HG02642 (cell line): ENCODE measurements at regions not wholly inside any gene's neighbourhood (a gene's known extent, or its start where the extent isn't known, plus 50 kb on each side); places are given as distances from the start of the nearest gene placed in this dataset.
"Not testable (repeated sequence)": the region's sequence is repeated elsewhere in the genome, so short reads cannot be mapped to it uniquely, and the experiment has no call there.

ENCODE experiments used
- ATAC-seq: cut with Tn5 transposase; IDR thresholded peaks from one replicate; pipeline ENCODE4 v1.9.1; 2021; ENCODE audit warnings: mild to moderate bottlenecking; ENCODE audit not compliant: unreplicated experiment, poor library complexity

DNA sequence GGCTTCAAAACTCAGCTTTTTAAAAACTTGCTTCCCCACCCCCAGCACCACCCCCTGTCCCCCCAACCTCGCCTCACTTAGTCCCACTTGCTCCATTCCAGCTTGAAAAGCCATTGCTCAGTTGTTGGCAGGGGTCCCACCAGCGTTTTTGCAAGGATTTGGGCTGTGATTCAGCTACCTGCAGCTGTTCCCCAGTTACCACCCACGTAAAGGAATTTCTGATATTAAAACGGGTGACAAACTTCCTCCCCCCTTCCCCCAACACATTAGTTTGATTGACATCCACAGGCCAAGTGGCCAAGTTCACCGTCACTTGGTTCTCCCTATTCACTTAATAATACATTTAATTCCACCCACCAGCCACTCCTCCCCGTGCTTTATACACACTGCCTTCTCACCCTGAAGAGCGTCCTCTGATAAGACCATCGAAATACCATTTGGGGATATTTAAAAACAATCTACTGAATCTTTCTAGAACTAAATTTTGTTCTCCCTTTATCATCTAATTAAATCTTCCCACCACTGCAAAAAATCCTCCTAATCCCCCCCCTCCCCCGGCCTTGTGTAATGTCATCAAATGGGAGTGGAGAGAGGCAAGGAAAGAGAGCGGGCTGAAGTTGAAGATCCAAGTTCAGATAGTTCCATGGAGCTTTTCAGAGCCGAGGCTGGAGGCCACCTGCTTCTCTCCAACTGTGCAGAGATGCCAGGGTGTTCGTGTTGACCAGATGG is 55.1 kb downstream of the SOX9 start:
- ATAC-seq = no peak

DNA sequence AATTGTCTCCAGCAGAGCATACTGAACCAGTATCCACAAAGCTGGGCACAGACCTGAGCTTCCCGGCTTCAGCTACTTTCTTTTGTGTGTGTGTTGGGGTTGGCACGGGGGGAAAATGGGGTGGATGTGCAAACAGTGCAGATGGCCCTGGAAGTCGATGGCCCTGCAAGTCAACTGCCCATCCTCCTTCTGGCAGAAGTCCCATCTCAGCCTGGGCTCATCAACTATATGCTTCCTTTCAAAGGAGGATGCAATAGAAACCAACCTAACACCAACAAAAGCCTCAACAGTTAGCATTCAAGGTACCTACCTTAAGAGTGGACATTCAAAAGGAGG is 55.7 kb downstream of the SOX9 start:
- ATAC-seq = no peak

DNA sequence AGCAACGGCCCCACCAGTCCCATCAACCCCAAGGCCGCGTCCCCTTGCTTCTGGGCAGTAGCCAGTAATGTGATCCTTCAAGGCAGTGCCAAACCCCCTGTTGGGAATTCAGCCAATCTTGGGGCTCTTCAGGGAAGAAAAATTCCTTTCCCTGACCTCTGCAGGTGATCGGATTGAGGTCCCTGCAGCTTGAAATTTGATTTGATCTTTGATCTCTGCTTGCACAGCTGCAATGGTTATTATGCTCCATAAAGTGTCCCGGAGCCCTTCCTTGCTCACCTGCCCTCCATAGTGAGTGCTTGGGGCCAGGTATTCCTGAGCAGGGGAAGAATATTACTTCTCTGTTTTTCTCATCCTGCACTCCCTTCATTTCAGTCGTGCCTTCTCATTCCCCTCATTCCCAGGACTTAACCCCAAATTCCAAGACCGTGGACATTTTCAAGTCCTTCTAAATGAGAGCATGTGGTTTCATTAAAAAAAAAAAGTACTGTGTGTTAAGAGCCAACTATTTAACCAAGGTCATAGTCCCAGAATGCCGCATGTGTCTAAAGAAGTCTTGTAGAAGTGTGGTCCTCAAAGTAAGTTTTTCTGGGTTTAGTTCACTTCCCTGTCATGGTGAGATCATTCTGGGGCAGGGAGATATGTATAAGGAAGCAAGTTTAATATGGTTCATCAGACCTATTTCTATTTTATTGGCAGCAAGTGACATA is 56.3 kb downstream of the SOX9 start:
- no peak for ATAC-seq

DNA sequence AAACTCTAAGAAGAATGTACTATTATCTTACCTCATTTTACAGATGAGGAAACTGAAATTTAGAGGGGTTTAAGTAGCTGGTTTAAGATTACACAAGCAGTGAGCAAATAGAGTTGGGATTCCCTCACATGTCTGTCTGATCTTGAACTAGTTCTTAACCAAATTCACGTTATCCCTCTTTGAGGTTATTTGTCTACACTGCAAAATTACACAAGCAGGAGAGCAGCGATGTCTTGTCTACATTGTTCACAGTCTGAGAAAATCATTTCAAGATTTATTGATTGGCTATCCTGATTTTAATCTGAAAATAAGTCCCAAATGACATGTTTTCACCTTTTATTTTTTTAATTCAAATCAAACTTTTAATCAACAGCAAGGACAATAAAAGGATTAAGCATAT is 56.9 kb downstream of the SOX9 start:
- ATAC-seq = no peak

DNA sequence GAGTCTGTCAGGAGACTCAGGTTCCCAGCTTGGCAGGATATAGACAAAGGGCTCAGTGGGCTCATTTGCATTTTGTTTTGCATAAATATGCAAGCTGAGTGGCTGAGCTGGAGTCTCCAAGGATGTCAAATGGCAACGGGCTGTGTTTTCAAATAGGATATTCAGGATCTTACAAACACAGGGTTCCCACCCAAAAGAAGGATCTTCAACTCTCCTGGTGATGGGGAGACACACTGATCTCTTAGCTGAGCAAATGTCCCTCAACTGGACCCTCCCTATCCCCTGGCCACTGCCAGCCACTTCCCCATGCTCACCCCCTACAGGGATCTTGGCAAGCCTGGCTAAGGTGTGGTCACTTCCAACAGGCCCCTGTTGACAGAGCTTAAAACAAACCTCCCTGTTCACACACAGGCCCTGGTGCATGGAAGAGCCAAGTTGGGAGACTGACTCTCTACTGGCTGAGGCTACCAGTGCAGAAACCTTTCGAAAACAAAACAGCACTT is 61.6 kb downstream of the SOX9 start:
- ATAC-seq = no peak

DNA sequence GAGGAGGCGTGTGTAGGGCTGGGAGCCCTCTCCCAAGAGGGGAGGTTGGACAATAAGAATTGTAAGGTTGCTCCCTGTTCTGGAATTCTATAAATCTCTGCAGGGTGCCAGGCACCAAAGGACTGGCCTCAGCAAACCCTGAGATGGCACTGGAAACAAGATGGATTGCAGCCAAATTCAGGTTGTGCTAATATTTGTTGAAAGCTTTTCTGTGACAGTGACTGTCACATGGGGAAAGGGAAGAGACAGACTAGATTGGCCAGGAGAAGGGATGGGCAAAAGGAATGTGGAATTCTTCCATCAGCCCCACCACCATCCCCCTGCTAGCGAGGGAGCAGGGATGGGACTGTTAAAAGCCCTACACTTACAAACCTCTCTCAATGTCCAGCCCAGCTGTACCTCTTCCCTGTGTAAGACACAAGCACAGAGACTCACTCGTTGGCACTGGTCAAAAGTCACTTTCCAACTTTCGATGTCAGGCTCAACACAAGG is 62.4 kb downstream of the SOX9 start:
- no peak for ATAC-seq

DNA sequence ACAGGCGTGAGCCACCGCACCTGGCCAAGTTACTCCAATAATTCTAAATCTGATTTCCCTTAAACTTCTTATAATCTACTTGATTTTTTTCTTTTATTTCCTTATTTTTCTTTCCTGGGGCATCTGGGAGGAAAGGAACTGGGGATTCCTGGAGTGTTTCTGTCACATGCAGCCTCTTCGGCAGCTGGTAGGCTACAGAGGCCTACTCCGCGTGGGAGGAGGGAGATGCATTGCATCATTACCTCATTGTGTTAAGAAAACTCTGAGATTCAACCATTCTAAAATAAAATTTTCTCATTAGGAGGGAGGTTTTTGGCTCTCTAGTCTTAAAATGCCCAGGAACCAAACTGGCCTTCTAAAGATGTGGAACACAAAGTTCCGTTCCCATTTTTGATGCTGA is 64.0 kb downstream of the SOX9 start:
- ATAC-seq = no peak

DNA sequence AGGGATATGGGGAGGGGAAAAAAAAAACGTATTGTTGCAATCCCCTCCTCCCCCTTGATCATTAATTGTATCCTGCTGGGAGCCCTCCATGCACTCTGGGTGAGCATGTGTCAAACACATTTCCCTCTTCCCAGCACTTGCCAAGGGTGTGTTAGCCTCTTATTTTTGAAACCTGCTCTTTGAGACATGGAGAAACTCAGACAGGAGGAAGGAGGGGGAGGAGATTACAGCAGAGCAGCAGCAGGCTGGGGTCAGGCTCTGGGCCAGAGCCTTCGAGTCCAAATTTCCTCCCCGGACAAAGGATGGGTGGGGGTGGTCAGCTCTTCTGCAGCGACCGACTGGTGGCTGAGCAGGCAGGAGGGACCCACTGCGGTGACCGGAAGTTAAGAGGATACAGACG is 64.7 kb downstream of the SOX9 start:
- no peak for ATAC-seq

DNA sequence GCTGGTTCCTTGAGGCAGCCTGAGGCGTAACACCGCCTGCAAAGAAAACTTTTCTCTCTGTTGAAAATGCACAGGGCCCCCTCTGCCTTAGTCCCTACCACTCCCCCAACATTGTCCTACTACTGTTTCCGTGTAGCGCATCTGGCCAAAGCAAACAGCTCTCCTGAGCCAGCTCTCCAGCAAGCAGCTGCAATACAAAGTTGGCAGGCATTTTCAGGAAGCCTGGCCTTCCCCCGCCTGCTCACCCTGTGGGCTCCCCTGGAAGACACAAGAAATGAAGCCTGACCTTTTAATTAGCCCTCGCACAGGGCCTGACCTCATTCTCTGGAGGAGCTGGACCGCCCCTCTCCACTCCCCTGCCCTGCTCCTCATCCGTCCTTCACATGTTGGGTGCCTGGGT is 66.7 kb downstream of the SOX9 start:
- no peak for ATAC-seq

DNA sequence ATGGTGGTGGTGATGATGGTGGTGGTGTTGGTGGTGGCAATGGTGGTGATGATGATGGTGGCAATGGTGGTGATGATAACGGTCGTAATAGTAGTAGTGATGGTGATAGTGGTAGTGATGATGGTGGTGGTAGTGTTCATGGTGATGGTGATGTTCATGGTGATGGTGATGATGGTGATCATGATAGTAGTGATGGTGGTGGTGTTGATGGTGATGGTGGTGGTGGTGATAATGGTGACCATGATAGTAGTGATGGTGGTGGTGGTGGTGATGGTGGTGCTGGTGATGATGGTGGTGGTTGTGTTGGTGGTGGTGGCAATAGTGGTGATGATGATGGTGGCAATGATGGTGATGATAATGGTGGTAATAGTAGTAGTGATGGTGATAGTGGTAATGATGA is 68.0 kb downstream of the SOX9 start:
- no peak for ATAC-seq

DNA sequence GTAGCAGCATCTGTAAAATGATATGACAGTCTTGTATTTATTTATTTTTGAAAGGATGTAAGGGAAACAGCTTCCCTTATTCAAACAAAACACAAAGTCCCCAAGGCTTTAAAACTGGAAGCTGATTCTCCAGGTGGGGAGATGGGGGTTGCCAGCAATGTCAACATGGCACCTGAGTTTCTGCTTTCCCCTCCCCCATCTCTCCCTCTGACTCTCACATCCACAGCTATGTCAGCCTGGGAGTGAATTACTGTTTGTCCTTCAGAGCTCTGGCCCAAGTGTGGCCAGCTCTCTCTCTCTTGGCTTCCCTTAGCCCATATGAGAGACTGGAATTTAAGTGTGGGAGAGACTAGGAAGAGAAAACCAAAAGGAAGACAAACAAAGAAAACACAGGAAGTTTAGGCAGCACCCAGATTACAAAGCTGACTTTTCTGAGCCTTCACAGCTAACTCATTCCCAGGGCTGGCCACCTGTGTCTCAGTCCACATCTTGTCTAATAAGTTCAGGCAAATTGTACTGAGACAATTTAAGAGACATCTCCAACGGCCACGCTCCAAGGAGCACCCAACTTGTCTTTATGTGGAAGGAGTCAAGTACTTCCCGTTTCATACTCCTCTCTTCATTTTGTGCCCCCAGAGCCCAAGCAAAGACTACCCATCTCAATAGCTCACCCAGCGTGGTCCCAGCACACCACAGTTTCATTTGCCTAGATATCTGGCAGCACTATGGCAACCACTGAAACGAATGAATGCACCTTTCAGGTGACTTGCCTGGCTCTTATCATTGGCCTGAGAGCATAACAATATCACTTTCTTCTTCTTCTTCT is 69.2 kb downstream of the SOX9 start:
- ATAC-seq = no peak

DNA sequence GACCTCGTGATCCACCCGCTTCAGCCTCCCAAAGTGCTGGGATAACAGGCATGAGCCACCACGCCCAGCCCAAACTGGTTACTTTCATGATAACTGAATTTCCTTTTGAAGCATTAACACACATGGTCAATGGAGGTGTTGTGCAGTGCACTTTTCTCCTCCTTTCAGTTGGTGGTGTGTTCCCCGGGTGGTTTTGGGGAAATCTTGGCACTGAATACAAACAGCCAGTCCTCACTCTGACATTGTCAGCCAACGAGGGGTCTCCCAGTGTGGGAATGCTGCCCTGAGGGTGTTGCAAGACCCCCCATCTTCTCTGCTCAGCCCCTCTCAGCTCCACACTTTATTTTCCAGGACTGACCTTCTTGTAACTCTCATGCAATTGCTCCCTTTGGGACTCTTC is 70.5 kb downstream of the SOX9 start:
- ATAC-seq = no peak

DNA sequence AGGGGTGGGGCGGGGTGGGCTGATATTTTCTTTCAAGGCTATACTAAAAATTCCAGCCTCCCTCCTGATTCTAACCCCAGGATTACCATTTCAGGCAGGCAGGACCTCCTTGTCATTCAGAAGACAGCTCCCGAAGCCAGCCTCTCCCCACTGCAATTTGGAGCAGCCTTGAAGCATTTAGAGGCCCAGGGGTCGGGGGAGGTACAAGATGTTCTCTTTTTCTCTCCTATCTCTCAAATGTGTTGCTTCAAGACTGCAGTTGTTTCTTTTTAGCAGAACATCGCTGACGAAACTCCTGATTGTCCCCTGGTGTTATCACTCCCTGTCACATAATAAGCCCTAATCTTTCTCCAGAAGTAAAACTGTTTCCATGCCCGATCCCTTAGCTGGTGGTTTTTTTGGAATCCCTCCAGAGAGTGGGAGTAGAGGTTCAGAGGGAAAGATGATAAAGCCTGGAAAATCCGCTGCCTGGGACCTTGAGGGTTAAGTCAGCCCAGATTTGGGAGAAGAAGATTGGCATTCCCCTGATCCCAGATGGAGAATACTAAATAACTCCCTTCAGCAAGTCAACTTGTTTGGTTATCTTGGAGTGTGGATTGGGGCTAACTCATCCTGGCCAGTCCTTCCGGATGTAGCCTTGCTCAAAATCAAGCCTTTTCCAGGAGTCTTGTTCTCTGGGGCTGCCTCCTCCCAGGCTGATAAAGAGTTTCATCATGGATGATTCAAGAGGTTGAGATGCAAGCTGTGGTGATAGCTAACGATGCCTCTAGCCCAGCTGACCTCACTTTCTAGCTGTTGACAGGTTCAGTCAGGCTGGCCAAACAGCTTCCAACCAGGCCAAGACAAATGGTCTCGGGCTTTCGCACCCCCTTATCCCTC is 71.3 kb downstream of the SOX9 start:
- no peak for ATAC-seq

DNA sequence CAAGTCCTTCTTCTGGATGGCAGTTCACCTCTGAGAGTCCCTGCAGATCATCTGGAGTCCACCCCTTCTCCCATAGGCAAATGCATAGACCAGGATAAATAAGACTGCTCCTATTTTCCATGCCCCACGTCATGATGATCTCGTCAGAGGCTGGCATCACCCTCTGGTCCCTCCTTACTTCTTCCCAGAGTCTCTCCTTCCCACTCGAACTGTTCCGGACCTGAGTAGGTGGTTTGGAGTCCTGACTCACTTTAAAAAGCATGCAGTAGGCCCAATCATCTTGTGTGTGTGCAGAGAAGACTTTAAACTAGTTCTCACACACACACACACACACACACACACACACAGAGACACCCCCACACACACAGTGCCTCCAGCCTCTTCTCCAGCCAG is 72.0 kb downstream of the SOX9 start:
- no peak for ATAC-seq

DNA sequence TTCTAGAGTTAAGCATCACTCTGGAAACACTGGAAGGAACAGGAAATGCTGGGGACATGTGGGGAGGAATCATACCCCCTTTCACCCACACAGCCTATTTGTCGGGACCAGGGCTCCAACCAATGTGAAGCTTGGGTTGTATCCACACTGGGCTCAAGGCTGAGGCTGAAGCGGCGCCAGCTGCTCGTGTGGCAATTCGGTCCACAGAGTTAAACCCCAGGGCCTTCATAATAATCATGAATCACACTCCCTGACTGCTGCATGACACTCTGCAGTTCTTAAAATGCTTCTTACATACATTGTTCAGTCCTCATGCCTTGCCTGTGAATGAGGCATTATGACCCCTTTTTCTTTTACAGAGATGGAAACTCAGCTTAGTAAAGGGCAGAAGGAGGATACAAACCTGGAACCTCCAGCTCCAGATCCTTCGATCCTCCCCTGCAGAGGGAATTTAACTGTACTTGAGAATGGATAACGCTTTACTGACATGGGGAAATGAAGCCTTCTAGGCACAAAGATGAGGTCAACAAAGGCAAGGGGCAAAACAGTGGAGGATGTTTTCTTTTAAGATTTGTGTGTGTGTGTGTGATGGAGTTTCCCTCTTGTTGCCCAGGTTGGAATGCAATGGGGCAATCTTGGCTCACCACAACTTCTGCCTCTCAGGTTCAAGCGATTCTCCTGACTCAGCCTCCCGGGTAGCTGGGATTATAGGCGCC is 72.7 kb downstream of the SOX9 start:
- ATAC-seq = no peak

DNA sequence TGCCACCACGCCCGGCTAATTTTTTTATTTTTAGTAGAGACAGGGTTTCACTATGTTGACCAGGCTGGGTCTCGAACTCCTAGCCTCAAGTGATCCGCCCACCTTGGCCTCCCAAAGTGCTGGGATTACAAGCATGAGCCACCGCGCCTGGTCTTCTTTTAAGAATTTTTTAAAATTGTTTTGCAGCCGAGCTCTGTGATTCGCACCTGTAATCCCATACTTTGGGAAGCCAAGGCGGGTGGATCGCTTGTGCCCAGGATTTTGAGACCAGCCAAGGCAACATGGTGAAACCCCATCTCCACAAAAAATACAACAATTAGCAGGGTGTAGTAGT is 73.3 kb downstream of the SOX9 start:
- ATAC-seq = not testable (repeated sequence)

DNA sequence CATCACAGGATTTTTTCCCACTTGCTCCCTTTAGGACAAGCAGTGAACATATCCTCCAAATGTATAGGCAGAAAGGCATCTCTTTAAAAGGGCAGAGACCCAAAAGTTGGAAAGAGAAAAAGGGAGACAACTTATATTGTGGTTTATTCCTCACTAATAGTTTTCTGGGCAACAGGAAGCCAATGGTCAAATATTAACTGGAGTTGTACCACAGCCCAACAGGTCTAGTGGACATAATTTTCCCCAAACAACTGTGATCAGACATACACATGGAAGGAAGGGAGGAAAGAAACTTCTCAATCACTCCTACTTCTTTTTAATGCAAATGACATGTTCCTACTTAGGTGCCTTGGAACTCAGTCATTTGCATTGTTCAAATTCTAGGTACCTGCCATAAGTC is 78.4 kb downstream of the SOX9 start:
- no peak for ATAC-seq

DNA sequence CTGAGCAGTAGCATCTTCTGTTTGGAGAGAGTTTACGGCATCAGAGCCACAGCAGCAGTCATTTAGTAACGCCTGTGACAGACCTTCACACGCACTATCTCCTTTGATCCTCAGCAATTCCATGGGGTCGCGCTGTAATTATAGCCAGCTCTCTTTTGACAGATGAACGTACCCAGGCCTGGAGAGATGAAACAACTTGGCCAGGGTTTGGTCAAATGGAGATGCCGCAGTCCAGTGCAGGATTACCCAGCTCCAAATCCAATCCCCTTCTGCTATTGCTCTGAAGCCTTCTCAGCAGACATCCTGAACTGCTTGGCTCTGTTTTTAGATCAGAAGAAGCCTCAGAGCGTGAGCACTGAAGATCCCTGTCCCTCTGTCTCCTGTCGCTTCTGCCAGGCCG is 83.9 kb downstream of the SOX9 start:
- no peak for ATAC-seq

DNA sequence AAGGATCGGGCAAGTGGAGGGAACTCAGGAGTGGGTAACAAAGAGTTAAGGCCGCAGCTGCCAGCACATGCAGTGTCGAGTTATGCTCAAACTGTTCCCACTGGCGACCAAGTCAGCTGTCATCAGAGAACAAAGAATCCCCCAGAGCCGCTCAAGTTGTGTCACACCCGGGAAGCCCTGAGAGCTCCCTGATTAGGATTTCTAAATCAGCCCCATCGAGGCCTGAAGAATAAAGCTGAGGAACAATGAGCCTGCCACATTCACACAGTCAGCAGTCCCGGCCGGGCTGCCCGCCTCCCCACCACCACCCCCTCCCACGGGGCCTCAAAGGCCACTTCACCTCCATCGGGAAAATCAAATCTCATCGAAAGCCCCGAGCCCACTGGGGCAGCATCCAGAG is 84.5 kb downstream of the SOX9 start:
- no peak for ATAC-seq

DNA sequence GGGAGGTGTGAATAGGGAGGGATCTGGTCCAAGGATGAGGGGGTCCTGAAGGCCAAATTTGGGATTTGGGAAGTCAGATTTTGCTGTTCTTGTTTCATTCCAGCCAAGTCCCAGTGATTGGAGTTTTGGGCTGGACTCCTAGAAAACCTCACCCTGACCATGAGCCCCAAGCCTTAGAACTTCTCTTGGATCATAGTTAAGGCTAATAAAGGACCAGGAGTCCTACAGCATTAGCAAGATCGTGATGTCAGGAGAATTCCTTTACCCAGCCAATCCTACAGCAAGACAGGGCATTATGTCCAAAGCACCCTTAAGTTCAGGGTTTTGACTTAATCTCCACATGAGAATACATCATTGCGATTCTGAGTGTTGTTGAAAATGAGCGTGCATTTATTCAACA is 85.0 kb downstream of the SOX9 start:
- ATAC-seq = no peak
